PC-9 (cell line): ENCODE measurements at regions not wholly inside any gene's neighbourhood (a gene's known extent, or its start where the extent isn't known, plus 50 kb on each side); places are given as distances from the start of the nearest gene placed in this dataset.

Experiments used
- BruUV-seq: library from RNA; stranded (reverse); fragments of 400-500 nt; replicated peaks from 2 replicates; lab custom pipeline; 2021; lab: Mats Ljungman, UMichigan
- CTCF ChIA-PET: fragments of 300-600 bp; sonication (Branson Sonifier 250); formaldehyde crosslinking; loops from one replicate; lab custom pipeline; 2022; ENCODE audit warnings: antibody characterized with exemption; lab: Charles Lee
- POLR2A ChIA-PET: fragments of 300-600 bp; sonication (Branson Sonifier 250); formaldehyde crosslinking; loops from one replicate; lab custom pipeline; 2022; ENCODE audit warnings: antibody characterized with exemption; ENCODE audit not compliant: unreplicated experiment; lab: Charles Lee
- DNase-seq, 2 experiments: peaks; one replicate each; pipeline versions ENCODE4 v3.0.0 to v3.0.0-alpha.2; 2015 to 2022; ENCODE audit warnings: mixed read lengths in 1 of 2
- H2AFZ ChIP-seq: fragments of 200-600 bp; sonication (generic); 2 replicates; pipeline ENCODE4 v1.8.1; 2017; ENCODE audit warnings: antibody characterized with exemption
- H3F3A ChIP-seq: fragments of 200-600 bp; sonication (generic); 2 replicates; pipeline ENCODE4 v1.8.1; 2017; ENCODE audit warnings: antibody characterized with exemption, mild to moderate bottlenecking, low read depth; ENCODE audit not compliant: insufficient read depth
- H3K27ac ChIP-seq: fragments of 200-600 bp; sonication (generic); 2 replicates; pipeline ENCODE4 v1.6.1; 2016; ENCODE audit warnings: mixed run types
- H3K27me3 ChIP-seq: fragments of 200-600 bp; sonication (generic); 2 replicates; pipeline ENCODE4 v1.6.1; 2016; ENCODE audit warnings: low read depth, mixed run types; ENCODE audit not compliant: insufficient read depth
- H3K36me3 ChIP-seq: fragments of 200-600 bp; sonication (generic); 2 replicates; pipeline ENCODE4 v1.6.1; 2016; ENCODE audit warnings: low read depth, mixed run types
- H3K4me1 ChIP-seq: fragments of 200-600 bp; sonication (generic); replicated peaks from 2 replicates; pipeline ENCODE4 v1.6.1; 2016; ENCODE audit warnings: mixed run types; ENCODE audit not compliant: insufficient read depth
- H3K4me2 ChIP-seq: fragments of 200-600 bp; sonication (generic); 2 replicates; pipeline ENCODE4 v1.6.1; 2017; ENCODE audit warnings: mixed run types
- H3K4me3 ChIP-seq: fragments of 200-600 bp; sonication (generic); 2 replicates; pipeline ENCODE4 v1.6.1; 2016; ENCODE audit warnings: mixed run types
- H3K79me2 ChIP-seq: fragments of 200-600 bp; sonication (generic); 2 replicates; pipeline ENCODE4 v1.6.1; 2017; ENCODE audit warnings: low read depth, mixed run types
- H3K9me2 ChIP-seq: fragments of 200-600 bp; sonication (generic); 2 replicates; pipeline ENCODE4 v1.8.1; 2017; ENCODE audit warnings: mild to moderate bottlenecking; ENCODE audit not compliant: insufficient read depth
- H3K9me3 ChIP-seq: fragments of 200-600 bp; sonication (generic); 2 replicates; pipeline ENCODE4 v1.8.1; 2016; ENCODE audit warnings: low read depth; ENCODE audit not compliant: insufficient read depth
- H4K20me1 ChIP-seq: fragments of 200-600 bp; sonication (generic); 2 replicates; pipeline ENCODE4 v1.8.1; 2017; ENCODE audit not compliant: insufficient read depth
- EZH2 ChIP-seq: fragments of 200-600 bp; sonication (generic); IDR thresholded peaks from 2 replicates; pipeline ENCODE4 v1.8.0; 2017; ENCODE audit warnings: antibody characterized with exemption, low read depth
- intact Hi-C: fragments of 100-400 bp; cut with micrococcal nuclease; formaldehyde crosslinking; loops from one replicate; pipeline ENCODE4 v1.10.0; 2022; ENCODE audit not compliant: unreplicated experiment
- TF ChIP-seq, protein P1 (sequence below): fragments of 200-600 bp; sonication (generic); conservative IDR thresholded peaks from 2 replicates; pipeline ENCODE4 v1.6.1; 2017; ENCODE audit warnings: mixed run types, antibody characterized with exemption, mild to moderate bottlenecking, moderate library complexity

GRCh38 chr3:23682646-23683045 lies 123.1 kb upstream of the UBE2E1 start:
- H3K4me1 ChIP-seq: peaks cover 26% of the 10 kb centered on the region
- no TSS peak for BruUV-seq
- intact Hi-C loops: no loop called here
- H3F3A ChIP-seq: peaks cover 17% of the 10 kb centered on the region
- H3K36me3 ChIP-seq: no peaks in the 10 kb centered on the region
- no peaks in the 10 kb centered on the region for H3K79me2 ChIP-seq
- H3K4me3 ChIP-seq: no peak overlapping the region
- no peaks in the 10 kb centered on the region for H3K27me3 ChIP-seq
- no peak overlapping the region for H3K4me2 ChIP-seq
- H3K9me3 ChIP-seq: peaks cover 3% of the 10 kb centered on the region; the same call in 1 of the 2 replicates
- H2AFZ ChIP-seq: no peak overlapping the region
- TF ChIP-seq EZH2: no peak
- TF ChIP-seq, protein P1, sequence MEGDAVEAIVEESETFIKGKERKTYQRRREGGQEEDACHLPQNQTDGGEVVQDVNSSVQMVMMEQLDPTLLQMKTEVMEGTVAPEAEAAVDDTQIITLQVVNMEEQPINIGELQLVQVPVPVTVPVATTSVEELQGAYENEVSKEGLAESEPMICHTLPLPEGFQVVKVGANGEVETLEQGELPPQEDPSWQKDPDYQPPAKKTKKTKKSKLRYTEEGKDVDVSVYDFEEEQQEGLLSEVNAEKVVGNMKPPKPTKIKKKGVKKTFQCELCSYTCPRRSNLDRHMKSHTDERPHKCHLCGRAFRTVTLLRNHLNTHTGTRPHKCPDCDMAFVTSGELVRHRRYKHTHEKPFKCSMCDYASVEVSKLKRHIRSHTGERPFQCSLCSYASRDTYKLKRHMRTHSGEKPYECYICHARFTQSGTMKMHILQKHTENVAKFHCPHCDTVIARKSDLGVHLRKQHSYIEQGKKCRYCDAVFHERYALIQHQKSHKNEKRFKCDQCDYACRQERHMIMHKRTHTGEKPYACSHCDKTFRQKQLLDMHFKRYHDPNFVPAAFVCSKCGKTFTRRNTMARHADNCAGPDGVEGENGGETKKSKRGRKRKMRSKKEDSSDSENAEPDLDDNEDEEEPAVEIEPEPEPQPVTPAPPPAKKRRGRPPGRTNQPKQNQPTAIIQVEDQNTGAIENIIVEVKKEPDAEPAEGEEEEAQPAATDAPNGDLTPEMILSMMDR: no peak
- H3K9me2 ChIP-seq: no peaks in the 10 kb centered on the region
- CTCF ChIA-PET: interaction anchor here (0.8 kb wide), 1 partner anchor 15 kb away, joined by 3 read pairs; no protein-coding TSS in a partner anchor
- no peaks in the 10 kb centered on the region for H4K20me1 ChIP-seq
- no peak for DNase-seq
- H3K27ac ChIP-seq: no peak overlapping the region
- POLR2A ChIA-PET: interaction anchor here (0.6 kb wide), 1 partner anchor 9 kb away, joined by 3 read pairs; no protein-coding TSS in a partner anchor

DNA sequence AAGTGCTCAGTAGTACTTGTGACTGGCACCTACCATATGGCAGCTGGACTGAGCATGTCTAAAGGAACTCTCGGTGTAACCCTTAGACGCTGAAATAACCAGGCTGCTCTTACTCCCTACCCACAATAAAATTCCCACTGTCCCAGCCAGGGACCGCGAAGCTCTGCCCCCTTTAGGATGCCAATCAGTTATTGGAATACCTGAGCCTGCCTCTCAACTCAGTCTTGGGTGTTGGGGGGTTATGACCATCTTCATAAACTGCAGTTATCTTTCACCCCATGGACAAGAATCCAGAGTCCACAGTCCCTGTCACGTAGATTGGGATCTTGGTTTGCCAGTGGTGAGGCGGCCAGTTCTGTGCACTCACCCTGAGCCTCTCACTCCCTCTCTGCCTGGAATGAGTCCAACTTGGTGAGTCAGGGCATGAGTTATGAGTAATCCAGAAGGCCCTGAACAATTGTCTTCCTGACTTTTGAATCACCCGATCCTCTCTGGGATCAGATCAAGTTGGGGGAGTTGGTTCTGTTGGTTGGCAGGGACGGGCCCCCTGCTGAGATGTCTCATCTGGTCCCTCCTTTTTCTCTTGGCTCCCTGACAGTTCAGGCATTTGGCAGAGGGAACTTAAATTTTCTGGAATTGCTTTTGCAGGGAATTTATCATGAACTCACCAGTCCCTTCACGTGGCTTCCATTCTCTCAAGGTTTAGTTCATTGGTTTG lies 120.1 kb upstream of the UBE2E1 start:
- BruUV-seq: no TSS peak
- no peak for TF ChIP-seq EZH2
- TF ChIP-seq, protein P1: no peak
- Histone ChIP-seq H3K4me3 (no peak overlapping the region), H4K20me1 (no peaks in the 10 kb centered on the region), H2AFZ (no peak overlapping the region), H3F3A (peaks cover 17% of the 10 kb centered on the region), H3K27ac (peak overlapping the region; percentile 82), H3K79me2 (no peaks in the 10 kb centered on the region), H3K36me3 (no peaks in the 10 kb centered on the region), H3K9me3 (peaks cover 19% of the 10 kb centered on the region), H3K4me2 (peak overlapping the region; percentile 63), H3K4me1 (peaks cover 26% of the 10 kb centered on the region), H3K27me3 (no peaks in the 10 kb centered on the region), H3K9me2 (no peaks in the 10 kb centered on the region)
- POLR2A ChIA-PET: no interaction called here
- CTCF ChIA-PET: no interaction called here
- intact Hi-C loops: loop anchor here (1.0 to 5.0 kb wide), 3 partner anchors 54 to 119 kb away; partner anchors contain the start of gene UBE2E1
- DNase-seq: peak; percentile 91 to 96

DNA sequence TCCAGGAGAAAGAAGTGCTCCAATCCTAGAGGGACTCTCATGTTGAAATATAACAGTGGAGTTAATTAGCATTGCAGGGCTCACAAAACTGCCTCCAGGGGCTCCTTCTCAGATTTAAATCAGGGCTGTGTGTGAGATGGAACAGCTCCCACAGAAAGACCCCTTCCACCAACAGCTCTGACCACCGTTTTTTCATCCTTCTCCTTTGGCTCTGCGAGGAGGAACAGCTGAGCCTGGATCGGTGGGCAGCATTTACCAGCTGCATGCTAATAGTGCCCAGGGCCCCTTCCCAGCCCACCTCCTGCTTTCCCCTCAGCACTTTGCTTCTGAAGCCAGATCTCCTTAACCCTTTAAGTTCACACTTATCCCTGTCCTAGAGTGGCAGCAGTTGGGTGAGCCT lies 119.2 kb upstream of the UBE2E1 start:
- ChIA-PET CTCF (no interaction called here), POLR2A (no interaction called here)
- no peaks in the 10 kb centered on the region for H3K79me2 ChIP-seq
- TF ChIP-seq EZH2: no peak
- TF ChIP-seq, protein P1: no peak
- peak overlapping the region; percentile 82 for H3K27ac ChIP-seq
- peaks cover 17% of the 10 kb centered on the region for H3F3A ChIP-seq
- no peak overlapping the region for H2AFZ ChIP-seq
- DNase-seq: no peak
- H3K36me3 ChIP-seq: no peaks in the 10 kb centered on the region
- H3K4me1 ChIP-seq: peaks cover 26% of the 10 kb centered on the region
- no peaks in the 10 kb centered on the region for H3K27me3 ChIP-seq
- no peaks in the 10 kb centered on the region for H4K20me1 ChIP-seq
- peak overlapping the region; percentile 63 for H3K4me2 ChIP-seq
- no peak overlapping the region for H3K4me3 ChIP-seq
- H3K9me2 ChIP-seq: no peaks in the 10 kb centered on the region
- intact Hi-C loops: loop anchor here (1.0 to 5.0 kb wide), 3 partner anchors 53 to 118 kb away; partner anchors contain the start of gene UBE2E1
- BruUV-seq: no TSS peak
- peaks cover 22% of the 10 kb centered on the region for H3K9me3 ChIP-seq
